ENCODE measurements at regions not wholly inside any gene's neighbourhood (a gene's known extent, or its start where the extent isn't known, plus 50 kb on each side); places are given as distances from the start of the nearest gene placed in this dataset.

- TF ChIP-seq CCNT2 (IDR thresholded peaks at IDR 0.05; ENCODE audit: borderline replicate concordance, extremely low read depth, insufficient read length, low read depth, low read length) = no peak
- TF ChIP-seq NR2C2 (CRISPR knock-in tag; IDR thresholded peaks at IDR 0.05) = no peak
- TF ChIP-seq NR2C2 (tag; IDR thresholded peaks at IDR 0.05) = no peak
- TF ChIP-seq RBBP5 (IDR thresholded peaks at IDR 0.05; ENCODE audit: borderline replicate concordance, insufficient read depth, low read length, poor library complexity, severe bottlenecking) = no peak
- TF ChIP-seq ARID3A (IDR thresholded peaks at IDR 0.05; ENCODE audit: borderline replicate concordance, low read depth, low read length) = no peak
- no peak for TF ChIP-seq FOXA3 (CRISPR knock-in tag; conservative IDR thresholded peaks at IDR 0.05 in 1 of 2, IDR thresholded peaks at IDR 0.05 in 1 of 2)
- TF ChIP-seq ZNF316 (IDR thresholded peaks at IDR 0.05) = no peak
- TF ChIP-seq HMG20B (CRISPR knock-in tag; IDR thresholded peaks at IDR 0.05) = no peak
- no peak for TF ChIP-seq ERF (CRISPR knock-in tag; IDR thresholded peaks at IDR 0.05)
- no peak for TF ChIP-seq ZNF668 (CRISPR knock-in tag; IDR thresholded peaks at IDR 0.05)
- TF ChIP-seq TBL1XR1 (IDR thresholded peaks at IDR 0.05; ENCODE audit: low read length in 2 of 2) = no peak
- no peak for TF ChIP-seq NFIX (CRISPR knock-in tag; IDR thresholded peaks at IDR 0.05; ENCODE audit: low read depth)
- no peak for TF ChIP-seq DDX20 (tag; IDR thresholded peaks at IDR 0.05; ENCODE audit: low read depth)
- no peak for TF ChIP-seq TAF1 (IDR thresholded peaks at IDR 0.05; ENCODE audit: control insufficient read depth, extremely low read depth, insufficient read depth, low read length, severe bottlenecking)
- TF ChIP-seq TAF9B (IDR thresholded peaks at IDR 0.05; ENCODE audit: partially characterized antibody) = no peak
- TF ChIP-seq ZNF24 (IDR thresholded peaks at IDR 0.05) = no peak
- no peak for TF ChIP-seq XRCC5 (IDR thresholded peaks at IDR 0.05; ENCODE audit: low read depth, low read length)
- TF ChIP-seq FOXO4 (CRISPR knock-in tag; IDR thresholded peaks at IDR 0.05) = no peak
- no peak for TF ChIP-seq TAL1 (IDR thresholded peaks at IDR 0.05)
- no peak for TF ChIP-seq NR3C1 (CRISPR knock-in tag; IDR thresholded peaks at IDR 0.05)
- TF ChIP-seq NR4A1 (CRISPR knock-in tag; IDR thresholded peaks at IDR 0.05) = no peak
- no peak for TF ChIP-seq NR4A1 (tag; IDR thresholded peaks at IDR 0.05)
- H3K9me3 ChIP-seq (replicated peaks; ENCODE audit: control insufficient read depth, insufficient read depth, low read depth, low read length) = no peaks in the 10 kb centered on the region
- WGBS (ENCODE audit: insufficient coverage, low coverage, missing lambda C conversion rate) = 0% methylated on average over 2 of the region's 2 CpGs
- FAIRE-seq (no peak), DNase-seq (ENCODE audit: extremely low read depth in 1 of 4, low spot score in 3 of 4) (no peak), ATAC-seq (no peak)
- no peak overlapping the region for H3K9ac ChIP-seq (ENCODE audit: insufficient read depth in 1 of 2, low read depth in 2 of 2, low read length in 2 of 2)
- H3K4me3 ChIP-seq = no peak overlapping the region
- no peaks in the 10 kb centered on the region for H3K4me1 ChIP-seq (replicated peaks in 1 of 2; ENCODE audit: control insufficient read depth in 2 of 2, insufficient read depth in 2 of 2, low read length in 2 of 2)
- in situ Hi-C loops (cut with MboI) (no loop called here), intact Hi-C loops (cut with micrococcal nuclease) (no loop called here)
- H3K9me1 ChIP-seq (ENCODE audit: control insufficient read depth, insufficient read depth, low read length) = no peaks in the 10 kb centered on the region
- no peaks in the 10 kb centered on the region for H3K79me2 ChIP-seq (ENCODE audit: control insufficient read depth, insufficient read depth, low read length)
- H3K27ac ChIP-seq (ENCODE audit: extremely low read depth, low read depth, low read length) = no peak overlapping the region
- H3K36me3 ChIP-seq (ENCODE audit: control insufficient read depth, insufficient read depth, low read length) = no peaks in the 10 kb centered on the region
- no TSS peak for BruUV-seq (replicated peaks)
- ChIA-PET POLR2A (no interaction called here), CTCF (ENCODE audit: low intra/inter-chr PET ratio) (no interaction called here)
- no peak overlapping the region for H3K4me2 ChIP-seq (ENCODE audit: insufficient read depth, low read length)
- no peak overlapping the region for H2AFZ ChIP-seq (ENCODE audit: low read depth, low read length)
- H4K20me1 ChIP-seq (replicated peaks; ENCODE audit: control insufficient read depth, insufficient read depth, low read length) = no peaks in the 10 kb centered on the region
- no peaks in the 10 kb centered on the region for H3K27me3 ChIP-seq (ENCODE audit: control insufficient read depth in 2 of 2, insufficient read depth in 2 of 2, low read length in 2 of 2)
Observed at GRCh38 chr11:97428247-97428790, 1038.5 kb downstream of the JRKL start.

Measured in K562 (cell line).